ENCODE measurements at regions not wholly inside any gene's neighbourhood (a gene's known extent, or its start where the extent isn't known, plus 50 kb on each side); places are given as distances from the start of the nearest gene placed in this dataset.

DNA sequence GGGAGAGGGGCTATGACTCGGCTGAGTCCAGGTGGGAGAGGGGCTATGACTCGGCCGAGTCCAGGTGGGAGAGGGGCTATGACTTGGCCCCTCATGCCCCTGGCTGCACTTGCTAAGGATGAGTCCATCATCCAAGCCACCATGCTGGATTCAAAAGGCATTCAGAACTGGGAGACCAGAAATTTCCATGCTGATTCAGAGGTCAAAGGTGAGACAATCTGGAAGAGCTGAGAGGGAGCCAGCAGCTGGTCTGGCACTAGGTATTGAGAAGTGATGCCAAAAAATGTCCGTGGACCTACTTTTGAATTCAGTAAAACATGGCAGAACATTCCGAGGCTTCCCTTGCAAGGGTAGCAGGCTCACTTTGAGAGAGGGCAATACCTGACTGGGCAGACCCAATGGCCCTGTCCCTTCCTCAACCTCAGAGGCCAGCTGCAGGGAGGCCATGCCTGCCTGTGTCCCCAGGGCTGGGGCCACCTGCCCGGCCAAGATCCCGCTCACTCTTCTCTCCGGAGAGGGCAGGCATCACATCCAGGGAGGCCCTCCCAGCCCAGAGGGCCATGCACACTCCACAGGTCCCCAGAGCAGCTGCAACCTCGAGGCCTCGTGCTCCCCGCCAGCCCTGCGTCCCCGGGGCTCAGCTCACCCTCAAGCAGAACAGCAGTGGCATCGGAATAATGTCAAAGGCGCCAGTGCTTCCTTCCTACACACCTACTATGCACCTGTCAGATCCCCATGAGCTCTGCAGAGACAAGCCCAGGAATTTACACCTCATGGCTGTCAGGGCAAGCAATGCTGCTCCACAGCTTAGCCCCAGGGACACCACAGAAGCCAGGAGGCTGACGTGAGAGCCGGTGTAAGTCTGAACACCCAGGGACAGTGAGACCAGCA lies 80.2 kb upstream of the GPC1 start:
- TF ChIP-seq, protein P1, sequence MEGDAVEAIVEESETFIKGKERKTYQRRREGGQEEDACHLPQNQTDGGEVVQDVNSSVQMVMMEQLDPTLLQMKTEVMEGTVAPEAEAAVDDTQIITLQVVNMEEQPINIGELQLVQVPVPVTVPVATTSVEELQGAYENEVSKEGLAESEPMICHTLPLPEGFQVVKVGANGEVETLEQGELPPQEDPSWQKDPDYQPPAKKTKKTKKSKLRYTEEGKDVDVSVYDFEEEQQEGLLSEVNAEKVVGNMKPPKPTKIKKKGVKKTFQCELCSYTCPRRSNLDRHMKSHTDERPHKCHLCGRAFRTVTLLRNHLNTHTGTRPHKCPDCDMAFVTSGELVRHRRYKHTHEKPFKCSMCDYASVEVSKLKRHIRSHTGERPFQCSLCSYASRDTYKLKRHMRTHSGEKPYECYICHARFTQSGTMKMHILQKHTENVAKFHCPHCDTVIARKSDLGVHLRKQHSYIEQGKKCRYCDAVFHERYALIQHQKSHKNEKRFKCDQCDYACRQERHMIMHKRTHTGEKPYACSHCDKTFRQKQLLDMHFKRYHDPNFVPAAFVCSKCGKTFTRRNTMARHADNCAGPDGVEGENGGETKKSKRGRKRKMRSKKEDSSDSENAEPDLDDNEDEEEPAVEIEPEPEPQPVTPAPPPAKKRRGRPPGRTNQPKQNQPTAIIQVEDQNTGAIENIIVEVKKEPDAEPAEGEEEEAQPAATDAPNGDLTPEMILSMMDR (conservative IDR thresholded peaks at IDR 0.05; ENCODE audit: low read depth, low read length), result no peak
- no peak for TF ChIP-seq EZH2 (IDR thresholded peaks at IDR 0.05; ENCODE audit: borderline replicate concordance, low read depth, low read length, poor library complexity, severe bottlenecking)

All from A673 (cell line).